ENCODE measurements at regions not wholly inside any gene's neighbourhood (a gene's known extent, or its start where the extent isn't known, plus 50 kb on each side); places are given as distances from the start of the nearest gene placed in this dataset.

DNA sequence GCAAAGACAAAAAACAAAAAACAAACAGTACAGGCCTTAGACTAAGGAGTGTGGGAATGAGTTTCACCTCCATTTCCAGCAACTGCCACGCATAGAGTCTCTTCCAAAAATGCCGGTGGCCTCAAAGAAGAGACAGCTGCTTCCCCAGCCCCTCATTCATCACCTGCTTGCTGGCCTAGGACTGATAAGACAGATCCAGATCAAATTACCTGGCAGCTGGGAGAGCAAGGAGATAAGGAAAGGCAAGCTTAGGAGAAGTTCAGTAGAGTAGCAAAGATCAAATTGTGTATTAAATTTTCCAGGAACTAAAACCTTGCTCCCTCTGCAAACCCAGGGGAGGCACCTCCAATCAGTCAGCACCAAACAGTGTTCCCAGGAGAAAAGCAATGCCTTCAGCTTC lies 325.8 kb upstream of the CTNNB1 start:
- no peak overlapping the region for H3K9ac ChIP-seq (ENCODE audit: insufficient read depth, low read length)
- H3K4me2 ChIP-seq (ENCODE audit: extremely low read depth, insufficient read depth, low read length), result no peak overlapping the region
- H3K9me3 ChIP-seq (ENCODE audit: control insufficient read depth, insufficient read depth, low read depth, low read length), result no peaks in the 10 kb centered on the region
- H3K27ac ChIP-seq (ENCODE audit: insufficient read depth, low read length), result no peak overlapping the region
- H3K27me3 ChIP-seq (ENCODE audit: control insufficient read depth, insufficient read depth, low read length), result no peaks in the 10 kb centered on the region
- no peaks in the 10 kb centered on the region for H3K79me2 ChIP-seq (ENCODE audit: control insufficient read depth, insufficient read depth, low read length)
- TF ChIP-seq EZH2 (IDR thresholded peaks at IDR 0.05; ENCODE audit: low read length, missing control alignments) (no peak), CTCF (conservative IDR thresholded peaks at IDR 0.05 in 1 of 2, IDR thresholded peaks at IDR 0.05 in 1 of 2; ENCODE audit: low read depth in 1 of 2, low read length in 2 of 2) (no peak)
- H3K4me3 ChIP-seq (replicated peaks in 1 of 4; ENCODE audit: control extremely low read depth in 1 of 4, insufficient read depth in 1 of 4, low read depth in 3 of 4, low read length in 4 of 4), result no peak overlapping the region
- no peak for DNase-seq (ENCODE audit: low read depth in 2 of 2)
- H3K4me1 ChIP-seq (ENCODE audit: control insufficient read depth, extremely low read depth, insufficient read depth, low read length), result no peaks in the 10 kb centered on the region
- no peak overlapping the region for H2AFZ ChIP-seq (ENCODE audit: low read length)
- no peaks in the 10 kb centered on the region for H4K20me1 ChIP-seq (ENCODE audit: control insufficient read depth, extremely low read depth, insufficient read depth, low read length)
- H3K36me3 ChIP-seq (ENCODE audit: control insufficient read depth, insufficient read depth, low read length), result no peaks in the 10 kb centered on the region

DNA sequence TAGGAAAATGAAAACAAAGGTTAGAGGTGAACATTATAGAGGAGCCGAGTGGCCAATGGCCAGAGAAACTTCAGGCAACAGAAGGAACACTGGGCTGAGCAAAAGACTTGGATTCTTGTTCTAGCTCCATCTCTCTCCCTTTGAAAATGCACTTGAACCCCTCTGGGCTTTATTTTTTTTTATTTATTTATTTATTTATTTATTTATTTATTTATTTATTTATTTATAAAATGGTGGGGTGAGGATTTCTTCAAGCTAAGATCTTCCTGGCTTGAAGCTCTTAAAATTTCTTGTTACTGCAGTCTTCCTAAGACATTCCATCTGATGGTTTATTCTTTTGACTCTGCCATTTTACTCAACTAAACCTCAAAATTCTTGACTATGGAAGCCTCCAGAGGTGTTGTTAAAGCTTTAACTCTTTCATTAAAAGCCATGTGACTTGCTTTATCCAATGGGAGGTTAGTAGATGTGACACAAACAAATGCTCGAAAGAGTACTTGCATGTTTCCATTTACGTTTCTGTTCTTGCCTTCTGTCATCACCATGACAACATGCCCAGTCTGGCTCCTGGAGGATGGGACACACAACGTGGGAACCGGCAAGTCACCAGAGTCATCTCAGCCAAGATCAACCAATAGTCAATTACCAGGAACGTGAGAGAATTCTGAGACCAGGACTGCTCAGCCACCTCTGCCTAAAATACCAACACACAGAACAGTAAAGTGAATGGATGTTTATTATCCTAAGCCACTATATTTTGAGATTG lies 325.2 kb upstream of the CTNNB1 start:
- no peaks in the 10 kb centered on the region for H3K9me3 ChIP-seq (ENCODE audit: control insufficient read depth, insufficient read depth, low read depth, low read length)
- H3K9ac ChIP-seq (ENCODE audit: insufficient read depth, low read length), result no peak overlapping the region
- H3K4me3 ChIP-seq (replicated peaks in 1 of 4; ENCODE audit: control extremely low read depth in 1 of 4, insufficient read depth in 1 of 4, low read depth in 3 of 4, low read length in 4 of 4), result no peak overlapping the region
- H4K20me1 ChIP-seq (ENCODE audit: control insufficient read depth, extremely low read depth, insufficient read depth, low read length), result no peaks in the 10 kb centered on the region
- no peak overlapping the region for H3K27ac ChIP-seq (ENCODE audit: insufficient read depth, low read length)
- no peaks in the 10 kb centered on the region for H3K79me2 ChIP-seq (ENCODE audit: control insufficient read depth, insufficient read depth, low read length)
- no peak overlapping the region for H2AFZ ChIP-seq (ENCODE audit: low read length)
- no peak overlapping the region for H3K4me2 ChIP-seq (ENCODE audit: extremely low read depth, insufficient read depth, low read length)
- no peak for TF ChIP-seq EZH2 (IDR thresholded peaks at IDR 0.05; ENCODE audit: low read length, missing control alignments)
- TF ChIP-seq CTCF (conservative IDR thresholded peaks at IDR 0.05 in 1 of 2, IDR thresholded peaks at IDR 0.05 in 1 of 2; ENCODE audit: low read depth in 1 of 2, low read length in 2 of 2), result no peak
- H3K4me1 ChIP-seq (ENCODE audit: control insufficient read depth, extremely low read depth, insufficient read depth, low read length), result no peaks in the 10 kb centered on the region
- no peak for DNase-seq (ENCODE audit: low read depth in 2 of 2)
- H3K27me3 ChIP-seq (ENCODE audit: control insufficient read depth, insufficient read depth, low read length), result no peaks in the 10 kb centered on the region
- H3K36me3 ChIP-seq (ENCODE audit: control insufficient read depth, insufficient read depth, low read length), result no peaks in the 10 kb centered on the region

DNA sequence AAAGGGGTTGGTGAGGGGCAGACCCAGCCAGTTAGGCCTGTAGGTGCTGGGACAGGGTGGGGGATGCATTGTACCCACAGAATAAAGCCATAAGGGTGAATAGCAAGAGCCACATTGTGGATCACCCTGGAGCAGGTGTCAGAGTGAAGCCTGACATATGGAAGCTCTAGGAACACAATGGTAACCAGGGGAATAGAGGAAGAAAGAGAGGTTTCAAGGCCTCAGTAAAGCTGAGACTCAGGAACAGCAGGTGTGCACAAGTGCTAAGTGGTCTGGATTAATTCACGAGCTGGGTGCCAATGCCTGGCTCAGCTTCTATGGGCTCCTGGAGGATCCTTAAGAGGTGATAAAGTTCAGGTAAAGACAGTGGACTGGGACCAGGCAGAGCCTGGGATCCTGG lies 323.7 kb upstream of the CTNNB1 start:
- no peaks in the 10 kb centered on the region for H3K9me3 ChIP-seq (ENCODE audit: control insufficient read depth, insufficient read depth, low read depth, low read length)
- no peak overlapping the region for H3K27ac ChIP-seq (ENCODE audit: insufficient read depth, low read length)
- TF ChIP-seq EZH2 (IDR thresholded peaks at IDR 0.05; ENCODE audit: low read length, missing control alignments) (no peak), CTCF (conservative IDR thresholded peaks at IDR 0.05 in 1 of 2, IDR thresholded peaks at IDR 0.05 in 1 of 2; ENCODE audit: low read depth in 1 of 2, low read length in 2 of 2) (no peak)
- H3K4me3 ChIP-seq (replicated peaks in 1 of 4; ENCODE audit: control extremely low read depth in 1 of 4, insufficient read depth in 1 of 4, low read depth in 3 of 4, low read length in 4 of 4), result no peak overlapping the region
- H3K9ac ChIP-seq (ENCODE audit: insufficient read depth, low read length), result no peak overlapping the region
- no peaks in the 10 kb centered on the region for H3K4me1 ChIP-seq (ENCODE audit: control insufficient read depth, extremely low read depth, insufficient read depth, low read length)
- H3K27me3 ChIP-seq (ENCODE audit: control insufficient read depth, insufficient read depth, low read length), result no peaks in the 10 kb centered on the region
- no peaks in the 10 kb centered on the region for H3K36me3 ChIP-seq (ENCODE audit: control insufficient read depth, insufficient read depth, low read length)
- H3K4me2 ChIP-seq (ENCODE audit: extremely low read depth, insufficient read depth, low read length), result no peak overlapping the region
- no peak for DNase-seq (ENCODE audit: low read depth in 2 of 2)
- no peaks in the 10 kb centered on the region for H3K79me2 ChIP-seq (ENCODE audit: control insufficient read depth, insufficient read depth, low read length)
- H4K20me1 ChIP-seq (ENCODE audit: control insufficient read depth, extremely low read depth, insufficient read depth, low read length), result no peaks in the 10 kb centered on the region
- H2AFZ ChIP-seq (ENCODE audit: low read length), result no peak overlapping the region

Measured in fibroblast of lung (primary cell).